Loucy (cell line): ENCODE measurements at regions not wholly inside any gene's neighbourhood (a gene's known extent, or its start where the extent isn't known, plus 50 kb on each side); places are given as distances from the start of the nearest gene placed in this dataset.

Experiments
- H2AFZ ChIP-seq: fragments of 200-600 bp; sonication (generic); 2 replicates; pipeline ENCODE4 v1.6.0; 2016; ENCODE audit warnings: antibody characterized with exemption, mild to moderate bottlenecking, low read length, moderate library complexity
- H3F3A ChIP-seq: fragments of 200-600 bp; 2 replicates; pipeline ENCODE4 v1.6.0; 2016; ENCODE audit warnings: antibody characterized with exemption, low read depth, mild to moderate bottlenecking
- H3K27me3 ChIP-seq: fragments of 200-600 bp; sonication (generic); 2 replicates; pipeline ENCODE4 v1.6.1; 2014; ENCODE audit warnings: low read length, mild to moderate bottlenecking; ENCODE audit not compliant: insufficient read depth, poor library complexity, severe bottlenecking
- H3K36me3 ChIP-seq: fragments of 200-600 bp; sonication (generic); 2 replicates; pipeline ENCODE4 v1.6.1; 2016; ENCODE audit warnings: low read length; ENCODE audit not compliant: insufficient read depth
- H3K4me1 ChIP-seq: fragments of 200-600 bp; sonication (generic); 2 replicates; pipeline ENCODE4 v1.5.1; 2014; ENCODE audit warnings: low read length, mild to moderate bottlenecking; ENCODE audit not compliant: insufficient read depth, poor library complexity, severe bottlenecking
- H3K4me2 ChIP-seq: fragments of 200-600 bp; sonication (generic); 2 replicates; pipeline ENCODE4 v1.6.0; 2014; ENCODE audit warnings: antibody characterized with exemption, low read length, low read depth, mild to moderate bottlenecking; ENCODE audit not compliant: poor library complexity, severe bottlenecking
- H3K4me3 ChIP-seq: fragments of 200-600 bp; sonication (generic); 2 replicates; pipeline ENCODE4 v1.5.1; 2014; ENCODE audit warnings: low read length, mild to moderate bottlenecking, mixed read lengths; ENCODE audit not compliant: poor library complexity, severe bottlenecking
- H3K79me2 ChIP-seq: fragments of 200-600 bp; sonication (generic); 2 replicates; pipeline ENCODE4 v1.6.1; 2014; ENCODE audit warnings: low read length; ENCODE audit not compliant: insufficient read depth
- H3K9ac ChIP-seq: fragments of 200-600 bp; sonication (generic); 2 replicates; pipeline ENCODE4 v1.6.0; 2014; ENCODE audit warnings: mild to moderate bottlenecking, low read depth, low read length, moderate library complexity; ENCODE audit not compliant: poor library complexity, severe bottlenecking
- H3K9me2 ChIP-seq: fragments of 200-600 bp; sonication (generic); replicated peaks from 2 replicates; pipeline ENCODE4 v1.6.1; 2016; ENCODE audit warnings: low read depth, low read length, mixed read lengths
- H3K9me3 ChIP-seq: fragments of 200-600 bp; sonication (generic); 2 replicates; pipeline ENCODE4 v1.6.1; 2014; ENCODE audit warnings: mild to moderate bottlenecking, antibody characterized with exemption, low read length, low read depth; ENCODE audit not compliant: insufficient read depth
- H4K20me1 ChIP-seq: fragments of 200-600 bp; sonication (generic); 2 replicates; pipeline ENCODE4 v1.6.0; 2014; ENCODE audit warnings: antibody characterized with exemption, low read length, mild to moderate bottlenecking; ENCODE audit not compliant: insufficient read depth, poor library complexity, severe bottlenecking
- CTCF ChIP-seq: fragments of 200-600 bp; sonication (generic); conservative IDR thresholded peaks from 2 replicates; pipeline ENCODE4 v1.5.1; 2014; ENCODE audit warnings: mild to moderate bottlenecking, antibody characterized with exemption, low read length
- EZH2phosphoT487 ChIP-seq: fragments of 200-600 bp; IDR thresholded peaks from 2 replicates; pipeline ENCODE4 v1.6.1; 2018; ENCODE audit warnings: antibody characterized with exemption, mild to moderate bottlenecking, moderate library complexity, borderline replicate concordance

GRCh38 chr11:129729823-129730222, 85.8 kb upstream of the TMEM45B start:
- no peaks in the 10 kb centered on the region for H4K20me1 ChIP-seq
- TF ChIP-seq EZH2phosphoT487 (no peak), CTCF (no peak)
- no peaks in the 10 kb centered on the region for H3F3A ChIP-seq
- H3K4me1 ChIP-seq: no peaks in the 10 kb centered on the region
- no peaks in the 10 kb centered on the region for H3K27me3 ChIP-seq
- H3K36me3 ChIP-seq: no peaks in the 10 kb centered on the region
- no peaks in the 10 kb centered on the region for H3K9me3 ChIP-seq
- no peak overlapping the region for H3K4me2 ChIP-seq
- no peak overlapping the region for H3K9ac ChIP-seq
- H3K4me3 ChIP-seq: no peak overlapping the region
- no peak overlapping the region for H2AFZ ChIP-seq
- H3K9me2 ChIP-seq: no peaks in the 10 kb centered on the region
- H3K79me2 ChIP-seq: no peaks in the 10 kb centered on the region

GRCh38 chr11:129731316-129731715, 84.3 kb upstream of the TMEM45B start:
- Histone ChIP-seq H3K9me2 (no peaks in the 10 kb centered on the region), H3K79me2 (no peaks in the 10 kb centered on the region), H3K4me2 (no peak overlapping the region), H3K4me3 (no peak overlapping the region), H3K4me1 (no peaks in the 10 kb centered on the region), H3K9me3 (no peaks in the 10 kb centered on the region), H3K36me3 (no peaks in the 10 kb centered on the region), H3K9ac (no peak overlapping the region), H2AFZ (no peak overlapping the region), H3F3A (no peaks in the 10 kb centered on the region), H3K27me3 (no peaks in the 10 kb centered on the region), H4K20me1 (no peaks in the 10 kb centered on the region)
- TF ChIP-seq CTCF (no peak), EZH2phosphoT487 (no peak)

- no peak overlapping the region for H3K4me2 ChIP-seq
- H3K79me2 ChIP-seq: no peaks in the 10 kb centered on the region
- no peaks in the 10 kb centered on the region for H3K36me3 ChIP-seq
- no peaks in the 10 kb centered on the region for H3K27me3 ChIP-seq
- H3K9me2 ChIP-seq: no peaks in the 10 kb centered on the region
- no peaks in the 10 kb centered on the region for H3K9me3 ChIP-seq
- no peak overlapping the region for H3K9ac ChIP-seq
- no peak overlapping the region for H2AFZ ChIP-seq
- H3K4me3 ChIP-seq: no peak overlapping the region
- no peaks in the 10 kb centered on the region for H3F3A ChIP-seq
- no peak for TF ChIP-seq EZH2phosphoT487
- no peak for TF ChIP-seq CTCF
- no peaks in the 10 kb centered on the region for H3K4me1 ChIP-seq
- no peaks in the 10 kb centered on the region for H4K20me1 ChIP-seq
Measured at GRCh38 chr11:129732941-129733340, 82.7 kb upstream of the TMEM45B start.
